HepG2 (cell line): ENCODE measurements at regions not wholly inside any gene's neighbourhood (a gene's known extent, or its start where the extent isn't known, plus 50 kb on each side); places are given as distances from the start of the nearest gene placed in this dataset.

Source experiments
- ATF6 ChIP-seq: sonication (generic); formaldehyde crosslinking; conservative IDR thresholded peaks from 2 replicates; pipeline ENCODE4 v1.4.0; 2020; ENCODE audit warnings: missing genetic modification reagents
- ATRX ChIP-seq: sonication (generic); formaldehyde crosslinking; IDR thresholded peaks from 2 replicates; pipeline ENCODE4 v1.4.0; 2020; ENCODE audit warnings: missing genetic modification reagents, borderline replicate concordance
- BORCS8-MEF2B ChIP-seq: sonication (generic); formaldehyde crosslinking; IDR thresholded peaks from 2 replicates; pipeline ENCODE4 v1.8.0; 2022; ENCODE audit warnings: mild to moderate bottlenecking, missing genetic modification reagents
- BRCA1 ChIP-seq: sonication (generic); formaldehyde crosslinking; IDR thresholded peaks from 2 replicates; pipeline ENCODE4 v1.4.0; 2020; ENCODE audit warnings: missing genetic modification reagents
- CSRNP2 ChIP-seq: sonication (generic); formaldehyde crosslinking; conservative IDR thresholded peaks from 2 replicates; pipeline ENCODE4 v1.8.0; 2022; ENCODE audit warnings: low read depth, missing genetic modification reagents
- FOXP1 ChIP-seq, 2 experiments: fragments of 450-650 bp in 1 of 2; IDR thresholded peaks; 2 replicates each; pipeline ENCODE4 v1.6.1; 2017 to 2018; ENCODE audit warnings: antibody characterized with exemption in 1 of 2
- HINFP ChIP-seq: sonication (generic); formaldehyde crosslinking; IDR thresholded peaks from 2 replicates; pipeline ENCODE4 v1.4.0; 2020; ENCODE audit warnings: low read depth, mild to moderate bottlenecking, missing genetic modification reagents
- HNF1A ChIP-seq, 2 experiments: sonication (generic) in 1 of 2; formaldehyde crosslinking in 1 of 2; IDR thresholded peaks; 2 replicates each; pipeline versions ENCODE4 v1.4.0 to v1.6.1; 2016 to 2020; ENCODE audit warnings: borderline replicate concordance in 1 of 2, low read depth in 1 of 2, mild to moderate bottlenecking in 1 of 2, missing genetic modification reagents in 1 of 2
- NFATC3 ChIP-seq: sonication (generic); formaldehyde crosslinking; IDR thresholded peaks from 2 replicates; pipeline ENCODE4 v1.5.1; 2020; ENCODE audit warnings: mild to moderate bottlenecking, missing genetic modification reagents
- NFIB ChIP-seq: sonication (generic); formaldehyde crosslinking; IDR thresholded peaks from 2 replicates; pipeline ENCODE4 v1.9.0; 2021; ENCODE audit warnings: missing genetic modification reagents, mild to moderate bottlenecking, borderline replicate concordance
- SCMH1 ChIP-seq: sonication (generic); formaldehyde crosslinking; IDR thresholded peaks from 2 replicates; pipeline ENCODE4 v1.9.0; 2021; ENCODE audit warnings: missing genetic modification reagents, mild to moderate bottlenecking, borderline replicate concordance
- SP4 ChIP-seq: sonication (generic); formaldehyde crosslinking; IDR thresholded peaks from 2 replicates; pipeline ENCODE4 v1.8.1; 2023; ENCODE audit warnings: mild to moderate bottlenecking, missing genetic modification reagents
- TARDBP ChIP-seq: sonication (generic); formaldehyde crosslinking; IDR thresholded peaks from 2 replicates; pipeline ENCODE4 v1.8.0; 2022; ENCODE audit warnings: mild to moderate bottlenecking, missing genetic modification reagents
- U2AF1 ChIP-seq: fragments of 200-400 bp; formaldehyde crosslinking; optimal IDR thresholded peaks from 2 replicates; pipeline ENCODE3; 2017; ENCODE audit warnings: mild to moderate bottlenecking, low read depth, low read length
- ZBTB37 ChIP-seq: sonication (generic); formaldehyde crosslinking; IDR thresholded peaks from 2 replicates; pipeline ENCODE4 v1.4.0; 2020; ENCODE audit warnings: mild to moderate bottlenecking, missing genetic modification reagents
- ZIK1 ChIP-seq: sonication (generic); formaldehyde crosslinking; IDR thresholded peaks from 2 replicates; pipeline ENCODE4 v1.5.0; 2020; ENCODE audit warnings: mild to moderate bottlenecking, low read depth, missing genetic modification reagents, borderline replicate concordance
- ZNF460 ChIP-seq: sonication (generic); formaldehyde crosslinking; IDR thresholded peaks from 2 replicates; pipeline ENCODE4 v1.5.1; 2020; ENCODE audit warnings: missing genetic modification reagents, mild to moderate bottlenecking, borderline replicate concordance
- ZNF550 ChIP-seq: sonication (generic); formaldehyde crosslinking; IDR thresholded peaks from 2 replicates; pipeline ENCODE4 v1.4.0; 2020; ENCODE audit warnings: mild to moderate bottlenecking, missing genetic modification reagents, borderline replicate concordance
- ZNF883 ChIP-seq: sonication (generic); formaldehyde crosslinking; IDR thresholded peaks from 2 replicates; pipeline ENCODE4 v1.5.1; 2020; ENCODE audit warnings: mild to moderate bottlenecking, missing genetic modification reagents; ENCODE audit errors: not compliant biosample characterization

- peak; percentile 88 for TF ChIP-seq HNF1A (IDR thresholded peaks at IDR 0.05; ENCODE audit: low read depth)
- TF ChIP-seq HNF1A (CRISPR knock-in tag; IDR thresholded peaks at IDR 0.05; ENCODE audit: borderline replicate concordance) = peak; percentile 97
- TF ChIP-seq ZIK1 (CRISPR knock-in tag) = no peak
- TF ChIP-seq ZNF460 (CRISPR knock-in tag) = no peak
- no peak for TF ChIP-seq ZBTB37 (CRISPR knock-in tag)
- TF ChIP-seq ZNF883 (CRISPR knock-in tag) = no peak
- TF ChIP-seq ZNF550 (CRISPR knock-in tag) = no peak
- no peak for TF ChIP-seq SP4 (CRISPR knock-in tag)
- TF ChIP-seq NFIB (CRISPR knock-in tag) = no peak
- no peak for TF ChIP-seq ATF6 (CRISPR knock-in tag)
- no peak for TF ChIP-seq TARDBP
- no peak for TF ChIP-seq CSRNP2 (CRISPR knock-in tag)
- TF ChIP-seq HINFP (CRISPR knock-in tag) = no peak
- TF ChIP-seq U2AF1 = no peak
- no peak for TF ChIP-seq NFATC3 (CRISPR knock-in tag)
- no peak for TF ChIP-seq SCMH1 (CRISPR knock-in tag)
- no peak for TF ChIP-seq FOXP1 (IDR thresholded peaks at IDR 0.05)
- peak; percentile 90 for TF ChIP-seq FOXP1 (CRISPR knock-in tag; IDR thresholded peaks at IDR 0.05)
- TF ChIP-seq BRCA1 (CRISPR knock-in tag) = no peak
- no peak for TF ChIP-seq ATRX (CRISPR knock-in tag)
- TF ChIP-seq BORCS8-MEF2B (CRISPR knock-in tag) = no peak
Observed at GRCh38 chr2:83071352-83071751, 1387.7 kb downstream of the SUCLG1 start (continued).
